ENCODE measurements at regions not wholly inside any gene's neighbourhood (a gene's known extent, or its start where the extent isn't known, plus 50 kb on each side); places are given as distances from the start of the nearest gene placed in this dataset.
A peak's percentile ranks its signal among the peaks of the same experiment; 100 is the strongest.

DNA sequence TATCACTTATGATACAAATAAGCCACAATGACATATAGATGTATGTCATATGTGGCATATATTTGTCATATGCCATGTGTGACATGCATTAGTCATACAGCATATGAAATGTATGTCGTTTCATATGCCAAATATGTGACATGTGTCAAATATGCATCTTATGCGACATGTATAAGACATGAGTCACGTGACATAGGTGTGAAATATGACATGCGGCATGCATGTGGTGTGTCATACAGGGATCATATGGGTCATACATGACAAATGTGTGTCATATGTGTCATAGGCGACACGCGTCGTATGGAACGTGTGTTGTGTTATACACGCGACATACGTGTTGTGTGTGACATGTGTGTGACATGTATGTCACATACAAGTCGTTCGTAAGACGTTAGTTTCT is 2154.0 kb upstream of the PIK3C3 start:
- TF ChIP-seq, protein P1, sequence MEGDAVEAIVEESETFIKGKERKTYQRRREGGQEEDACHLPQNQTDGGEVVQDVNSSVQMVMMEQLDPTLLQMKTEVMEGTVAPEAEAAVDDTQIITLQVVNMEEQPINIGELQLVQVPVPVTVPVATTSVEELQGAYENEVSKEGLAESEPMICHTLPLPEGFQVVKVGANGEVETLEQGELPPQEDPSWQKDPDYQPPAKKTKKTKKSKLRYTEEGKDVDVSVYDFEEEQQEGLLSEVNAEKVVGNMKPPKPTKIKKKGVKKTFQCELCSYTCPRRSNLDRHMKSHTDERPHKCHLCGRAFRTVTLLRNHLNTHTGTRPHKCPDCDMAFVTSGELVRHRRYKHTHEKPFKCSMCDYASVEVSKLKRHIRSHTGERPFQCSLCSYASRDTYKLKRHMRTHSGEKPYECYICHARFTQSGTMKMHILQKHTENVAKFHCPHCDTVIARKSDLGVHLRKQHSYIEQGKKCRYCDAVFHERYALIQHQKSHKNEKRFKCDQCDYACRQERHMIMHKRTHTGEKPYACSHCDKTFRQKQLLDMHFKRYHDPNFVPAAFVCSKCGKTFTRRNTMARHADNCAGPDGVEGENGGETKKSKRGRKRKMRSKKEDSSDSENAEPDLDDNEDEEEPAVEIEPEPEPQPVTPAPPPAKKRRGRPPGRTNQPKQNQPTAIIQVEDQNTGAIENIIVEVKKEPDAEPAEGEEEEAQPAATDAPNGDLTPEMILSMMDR (IDR thresholded peaks at IDR 0.05; ENCODE audit: low read depth, low read length), result no peak
- no peak overlapping the region for H3K4me3 ChIP-seq (replicated peaks in 1 of 2; ENCODE audit: low read depth in 2 of 2, low read length in 2 of 2)
- no peak for DNase-seq (ENCODE audit: low read depth in 2 of 2)

DNA sequence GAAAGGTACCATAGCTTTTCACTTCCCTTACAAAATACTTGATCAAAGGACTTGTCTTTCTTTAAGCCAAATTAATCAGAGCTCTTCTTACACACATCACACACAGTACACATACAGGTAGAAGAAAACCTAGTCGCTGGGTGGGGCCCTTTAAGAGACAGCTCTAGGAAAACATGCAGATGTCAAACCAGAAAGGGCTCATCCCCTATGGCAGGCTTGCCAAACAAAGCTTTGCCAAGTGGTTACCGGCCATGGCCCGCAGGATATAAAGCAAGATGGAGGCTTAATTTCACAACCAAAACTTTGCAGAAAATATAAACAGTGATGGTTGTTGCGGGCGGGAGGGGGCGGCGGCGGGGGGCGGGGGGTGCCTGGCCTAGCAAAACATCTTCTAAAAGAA is 2156.0 kb upstream of the PIK3C3 start:
- TF ChIP-seq, protein P1 (IDR thresholded peaks at IDR 0.05; ENCODE audit: low read depth, low read length), result no peak
- peak overlapping the region in 1 of 2 donors; percentile 34 for H3K4me3 ChIP-seq (replicated peaks in 1 of 2; ENCODE audit: low read depth in 2 of 2, low read length in 2 of 2)
- DNase-seq (ENCODE audit: low read depth in 2 of 2), result peak in 1 of 2 donors; percentile 40

DNA sequence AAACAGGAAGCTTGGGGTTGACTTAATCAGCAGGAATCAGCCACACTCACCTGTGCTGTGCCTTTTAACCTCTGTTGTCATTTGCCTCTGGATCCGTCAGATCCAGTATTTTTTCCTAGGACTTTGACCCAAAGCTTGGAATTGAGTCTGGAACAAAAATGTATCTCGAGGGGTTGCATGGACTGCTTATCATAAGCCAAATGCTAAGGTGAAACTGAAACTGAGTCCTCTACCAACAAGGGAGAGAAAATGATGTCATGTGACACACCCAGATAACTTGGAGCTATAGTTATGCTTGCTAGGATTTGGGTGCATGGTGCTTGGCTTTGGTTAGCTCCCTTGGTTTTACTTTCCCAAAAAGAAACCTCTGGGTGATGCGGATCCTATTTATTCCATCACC is 2158.6 kb upstream of the PIK3C3 start:
- H3K4me3 ChIP-seq (replicated peaks in 1 of 2; ENCODE audit: low read depth in 2 of 2, low read length in 2 of 2), result no peak overlapping the region
- peak in 1 of 2 donors; percentile 10 for DNase-seq (ENCODE audit: low read depth in 2 of 2)
- TF ChIP-seq, protein P1 (IDR thresholded peaks at IDR 0.05; ENCODE audit: low read depth, low read length), result no peak

DNA sequence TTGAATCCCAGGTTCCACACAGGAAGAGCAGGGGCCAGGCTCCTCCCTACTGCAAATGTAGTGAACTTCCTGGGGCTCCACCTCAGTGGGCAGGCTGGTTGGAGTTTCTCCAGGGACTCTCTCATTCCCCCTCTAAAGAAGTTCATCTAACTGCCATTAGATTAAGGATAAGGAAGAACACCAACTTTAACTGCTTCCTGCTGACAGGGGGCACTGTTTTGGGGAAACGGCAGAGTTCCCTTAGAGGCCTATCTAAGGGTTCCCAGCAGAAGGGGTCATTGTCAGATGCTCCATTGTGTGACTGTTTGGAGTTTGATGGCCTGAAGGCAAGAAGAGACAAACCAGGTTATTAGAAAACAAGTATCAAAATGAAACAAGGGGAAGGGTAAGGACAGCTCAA is 2159.7 kb upstream of the PIK3C3 start:
- DNase-seq (ENCODE audit: low read depth in 2 of 2), result no peak
- TF ChIP-seq, protein P1 (IDR thresholded peaks at IDR 0.05; ENCODE audit: low read depth, low read length), result no peak

DNA sequence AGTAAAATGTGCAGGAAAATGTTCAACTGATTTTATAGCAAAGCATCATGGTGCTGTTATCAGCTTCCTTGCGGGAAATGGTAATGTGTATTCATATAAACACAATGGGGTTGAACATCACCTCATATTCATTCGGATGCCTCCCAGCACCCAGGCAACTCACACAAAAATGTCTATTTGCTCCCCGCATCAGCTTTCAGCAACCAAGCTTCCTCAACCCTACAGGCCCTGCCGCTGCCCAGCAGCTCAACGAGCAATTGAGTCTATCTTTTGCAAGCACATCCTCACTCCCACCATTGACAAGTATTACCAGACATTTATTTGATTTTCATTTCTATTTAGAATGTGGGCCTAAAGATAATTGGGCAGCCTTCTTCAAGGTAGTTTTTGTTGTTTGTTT is 2161.4 kb upstream of the PIK3C3 start:
- H3K4me3 ChIP-seq (replicated peaks in 1 of 2; ENCODE audit: low read depth in 2 of 2, low read length in 2 of 2), result no peak overlapping the region
- no peak for DNase-seq (ENCODE audit: low read depth in 2 of 2)
- TF ChIP-seq, protein P1 (IDR thresholded peaks at IDR 0.05; ENCODE audit: low read depth, low read length), result no peak

More for the DNA sequence above, 2159.7 kb upstream of the PIK3C3 start:
- H3K4me3 ChIP-seq (replicated peaks in 1 of 2; ENCODE audit: low read depth in 2 of 2, low read length in 2 of 2), result no peak overlapping the region

DNA sequence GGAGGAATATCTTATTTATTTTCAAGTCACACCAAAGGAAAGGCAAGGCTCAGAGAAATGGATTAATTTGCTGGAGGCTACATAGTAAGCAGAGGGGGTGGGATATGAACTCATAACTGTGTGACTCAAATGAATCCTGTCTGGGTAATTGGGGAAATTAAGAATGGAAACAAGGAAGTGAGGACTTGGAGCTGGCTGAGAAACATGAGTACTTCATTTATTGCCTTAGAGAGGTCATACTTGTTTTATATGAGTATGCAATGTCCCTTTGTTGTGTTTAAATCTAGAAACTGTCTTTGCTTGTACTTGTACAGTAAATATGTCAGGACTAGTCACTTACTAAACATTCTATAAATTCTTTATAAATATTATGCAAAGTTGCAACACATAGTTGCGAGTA is 2166.7 kb upstream of the PIK3C3 start:
- H3K4me3 ChIP-seq (replicated peaks in 1 of 2; ENCODE audit: low read depth in 2 of 2, low read length in 2 of 2), result no peak overlapping the region
- TF ChIP-seq, protein P1 (IDR thresholded peaks at IDR 0.05; ENCODE audit: low read depth, low read length), result no peak
- no peak for DNase-seq (ENCODE audit: low read depth in 2 of 2)

DNA sequence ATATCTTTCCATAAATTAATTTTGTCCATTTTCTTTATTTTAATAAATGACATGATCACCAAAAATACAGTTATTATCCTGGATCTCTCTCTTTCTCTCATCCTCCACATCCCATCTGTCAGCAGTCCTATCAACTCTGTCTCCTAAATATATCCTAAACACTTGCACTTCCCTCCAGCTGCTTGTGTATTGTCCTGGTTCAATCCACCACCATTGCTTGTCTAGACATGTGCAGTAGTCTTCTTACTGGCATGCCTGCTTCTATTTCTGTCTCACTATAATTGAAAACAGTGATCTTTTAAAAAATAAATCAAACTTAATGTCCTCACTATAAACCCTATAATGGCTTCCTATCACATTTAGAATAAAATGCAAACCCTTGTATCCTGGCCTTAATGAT is 2168.6 kb upstream of the PIK3C3 start:
- TF ChIP-seq, protein P1 (IDR thresholded peaks at IDR 0.05; ENCODE audit: low read depth, low read length), result no peak
- no peak for DNase-seq (ENCODE audit: low read depth in 2 of 2)
- H3K4me3 ChIP-seq (replicated peaks in 1 of 2; ENCODE audit: low read depth in 2 of 2, low read length in 2 of 2), result no peak overlapping the region
